DOHH2 (cell line): ENCODE measurements at regions not wholly inside any gene's neighbourhood (a gene's known extent, or its start where the extent isn't known, plus 50 kb on each side); places are given as distances from the start of the nearest gene placed in this dataset.

Experiments used
- H3F3A ChIP-seq: fragments of 200-600 bp; sonication (generic), shearing (Covaris generic); 2 replicates; pipeline ENCODE4 v1.6.0; 2016; ENCODE audit warnings: antibody characterized with exemption, mild to moderate bottlenecking; ENCODE audit not compliant: control insufficient read depth, insufficient read depth
- H3K27ac ChIP-seq: fragments of 200-600 bp; sonication (generic); 2 replicates; pipeline ENCODE4 v1.5.1; 2014; ENCODE audit warnings: low read depth, mild to moderate bottlenecking, low read length, moderate library complexity
- H3K27me3 ChIP-seq: fragments of 200-600 bp; sonication (generic); 2 replicates; pipeline ENCODE4 v1.6.1; 2014; ENCODE audit warnings: mild to moderate bottlenecking, low read length, mixed read lengths; ENCODE audit not compliant: control insufficient read depth
- H3K36me3 ChIP-seq: fragments of 200-600 bp; sonication (generic); 2 replicates; pipeline ENCODE4 v1.6.1; 2014; ENCODE audit warnings: mild to moderate bottlenecking, low read length, moderate library complexity, mixed read lengths; ENCODE audit not compliant: control insufficient read depth
- H3K4me1 ChIP-seq: fragments of 200-600 bp; sonication (generic); 2 replicates; pipeline ENCODE4 v1.6.1; 2014; ENCODE audit warnings: mild to moderate bottlenecking, low read length, mixed read lengths; ENCODE audit not compliant: control insufficient read depth
- H3K4me2 ChIP-seq: fragments of 200-600 bp; sonication (generic); 2 replicates; pipeline ENCODE4 v1.6.0; 2014; ENCODE audit warnings: mild to moderate bottlenecking, low read length, moderate library complexity
- H3K4me3 ChIP-seq: fragments of 200-600 bp; sonication (generic); 2 replicates; pipeline ENCODE4 v1.5.1; 2014; ENCODE audit warnings: mild to moderate bottlenecking, low read length, mixed read lengths
- H3K79me2 ChIP-seq: fragments of 200-600 bp; sonication (generic); 2 replicates; pipeline ENCODE4 v1.6.1; 2014; ENCODE audit warnings: mild to moderate bottlenecking, low read length, mixed read lengths; ENCODE audit not compliant: control insufficient read depth
- H3K9me2 ChIP-seq: fragments of 200-600 bp; sonication (generic); replicated peaks from 2 replicates; pipeline ENCODE4 v1.6.1; 2014; ENCODE audit warnings: mild to moderate bottlenecking, low read length, mixed read lengths; ENCODE audit not compliant: control insufficient read depth
- H3K9me3 ChIP-seq: fragments of 200-600 bp; sonication (generic); 2 replicates; pipeline ENCODE4 v1.6.1; 2014; ENCODE audit warnings: antibody characterized with exemption, low read length, mixed read lengths; ENCODE audit not compliant: control insufficient read depth, insufficient read depth
- H4K20me1 ChIP-seq: fragments of 200-600 bp; sonication (generic); 2 replicates; pipeline ENCODE4 v1.6.0; 2014; ENCODE audit warnings: low read depth, mild to moderate bottlenecking, antibody characterized with exemption, low read length, moderate library complexity; ENCODE audit not compliant: control insufficient read depth, insufficient read depth
- CTCF ChIP-seq: fragments of 200-600 bp; sonication (generic); IDR thresholded peaks from one replicate; pipeline ENCODE4 v1.5.1; 2014; ENCODE audit warnings: antibody characterized with exemption, mild to moderate bottlenecking, low read depth, low read length; ENCODE audit not compliant: poor library complexity, severe bottlenecking
- EZH2phosphoT487 ChIP-seq: fragments of 200-600 bp; sonication (generic); IDR thresholded peaks from 2 replicates; pipeline ENCODE4 v1.6.1; 2017; ENCODE audit warnings: borderline replicate concordance, mild to moderate bottlenecking, antibody characterized with exemption, low read length, moderate library complexity, mixed read lengths

GRCh38 chr11:129658526-129658867 lies 157.2 kb upstream of the TMEM45B start:
- TF ChIP-seq EZH2phosphoT487 (no peak), CTCF (no peak)
- no peaks in the 10 kb centered on the region for H3K9me3 ChIP-seq
- H3K27ac ChIP-seq: no peak overlapping the region
- no peaks in the 10 kb centered on the region for H3K4me1 ChIP-seq
- no peaks in the 10 kb centered on the region for H4K20me1 ChIP-seq
- H3K4me2 ChIP-seq: no peak overlapping the region
- H3F3A ChIP-seq: no peaks in the 10 kb centered on the region
- no peaks in the 10 kb centered on the region for H3K27me3 ChIP-seq
- no peaks in the 10 kb centered on the region for H3K9me2 ChIP-seq
- no peak overlapping the region for H3K4me3 ChIP-seq
- H3K36me3 ChIP-seq: no peaks in the 10 kb centered on the region
- H3K79me2 ChIP-seq: no peaks in the 10 kb centered on the region

DNA sequence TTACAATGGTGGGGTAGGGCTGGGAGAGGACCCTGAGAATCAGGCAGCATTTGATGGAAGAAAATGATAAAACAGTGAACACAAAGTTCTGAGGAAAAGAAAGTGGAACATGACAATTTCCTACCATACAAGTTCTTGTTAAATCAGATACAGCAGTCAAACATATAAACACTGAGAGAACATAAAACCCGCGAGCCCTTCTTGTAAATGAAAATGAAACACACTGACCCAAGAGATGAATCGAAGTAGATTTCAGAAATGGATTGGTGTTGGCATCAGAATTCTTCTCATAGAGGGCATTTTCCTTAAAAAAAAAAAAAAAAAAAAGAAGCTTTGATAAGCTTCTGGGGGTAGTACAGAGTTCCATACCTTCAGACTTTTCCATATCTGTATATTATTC lies 134.7 kb upstream of the TMEM45B start:
- Histone ChIP-seq H3K4me1 (no peaks in the 10 kb centered on the region), H3K9me2 (no peaks in the 10 kb centered on the region), H3K79me2 (no peaks in the 10 kb centered on the region), H3K36me3 (no peaks in the 10 kb centered on the region), H3K27ac (no peak overlapping the region), H3K9me3 (no peaks in the 10 kb centered on the region), H3K27me3 (no peaks in the 10 kb centered on the region), H3K4me2 (no peak overlapping the region), H3K4me3 (no peak overlapping the region), H3F3A (no peaks in the 10 kb centered on the region), H4K20me1 (no peaks in the 10 kb centered on the region)
- no peak for TF ChIP-seq EZH2phosphoT487
- TF ChIP-seq CTCF: no peak

DNA sequence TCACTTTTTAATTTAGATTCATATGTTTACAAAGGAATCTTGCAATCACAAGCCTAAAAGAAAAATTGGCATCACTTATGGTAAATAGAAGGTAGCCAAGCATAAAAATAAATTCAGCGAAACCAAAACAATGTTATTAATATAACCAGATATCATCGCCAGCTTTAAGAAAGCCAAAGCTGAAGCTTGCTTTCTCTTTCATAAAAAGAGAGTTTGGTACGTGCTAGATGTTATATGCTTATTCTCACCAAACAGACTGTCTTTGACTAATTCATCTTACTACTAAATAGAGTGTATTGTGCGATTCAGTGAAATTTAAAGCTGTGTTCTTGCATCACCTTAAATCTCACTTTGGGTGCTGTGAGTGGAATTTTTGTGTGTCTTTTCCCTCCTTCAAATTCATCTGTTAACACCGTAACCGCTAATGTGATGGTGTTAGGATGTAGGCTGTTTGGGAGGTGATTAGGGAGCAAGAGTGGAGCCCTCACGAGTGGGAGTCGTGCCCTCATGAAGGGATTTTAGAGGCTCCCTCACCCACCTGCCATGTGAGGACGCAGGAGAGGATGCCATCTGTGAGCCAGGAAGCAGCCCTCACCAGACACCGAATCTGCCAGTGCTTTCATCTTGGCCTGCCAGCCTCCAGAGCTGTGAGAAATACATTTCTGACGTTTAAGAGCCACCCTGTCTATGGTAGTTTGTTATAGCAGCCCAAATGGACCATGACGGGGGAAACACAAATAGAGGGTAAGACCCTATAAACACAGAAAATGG lies 134.1 kb upstream of the TMEM45B start:
- Histone ChIP-seq H4K20me1 (no peaks in the 10 kb centered on the region), H3K9me2 (no peaks in the 10 kb centered on the region), H3K36me3 (no peaks in the 10 kb centered on the region), H3K27ac (no peak overlapping the region), H3K4me3 (no peak overlapping the region), H3K4me2 (no peak overlapping the region), H3K79me2 (no peaks in the 10 kb centered on the region), H3F3A (no peaks in the 10 kb centered on the region), H3K27me3 (no peaks in the 10 kb centered on the region), H3K9me3 (no peaks in the 10 kb centered on the region), H3K4me1 (no peaks in the 10 kb centered on the region)
- TF ChIP-seq CTCF (no peak), EZH2phosphoT487 (no peak)
